OCI-LY7 (cell line): ENCODE measurements at regions not wholly inside any gene's neighbourhood (a gene's known extent, or its start where the extent isn't known, plus 50 kb on each side); places are given as distances from the start of the nearest gene placed in this dataset.

Source experiments
- BruUV-seq: library from RNA; stranded (reverse); fragments of 400-500 nt; replicated peaks from 2 replicates; lab custom pipeline; 2021; lab: Mats Ljungman, UMichigan
- CTCF ChIA-PET: fragments of 300-600 bp; sonication (Branson Sonifier 250); formaldehyde crosslinking; loops from one replicate; lab custom pipeline; 2022; ENCODE audit warnings: antibody characterized with exemption; ENCODE audit not compliant: unreplicated experiment; lab: Charles Lee
- POLR2A ChIA-PET: fragments of 300-600 bp; sonication (Branson Sonifier 250); formaldehyde crosslinking; loops from one replicate; lab custom pipeline; 2022; ENCODE audit warnings: antibody characterized with exemption; lab: Charles Lee
- DNase-seq: peaks from one replicate; pipeline ENCODE4 v3.0.0-alpha.2; 2015; ENCODE audit warnings: low spot score
- H2AFZ ChIP-seq: fragments of 200-600 bp; sonication (generic), shearing (Covaris generic); 2 replicates; pipeline ENCODE4 v1.6.1; 2014; ENCODE audit warnings: mild to moderate bottlenecking, antibody characterized with exemption, low read length, moderate library complexity
- H3K27ac ChIP-seq: fragments of 200-600 bp; sonication (generic); 2 replicates; pipeline ENCODE4 v1.5.1; 2014; ENCODE audit warnings: mixed run types, low read depth, mild to moderate bottlenecking, moderate library complexity, low read length, inconsistent platforms; ENCODE audit not compliant: poor library complexity, severe bottlenecking
- H3K36me3 ChIP-seq: fragments of 200-600 bp; sonication (generic); 2 replicates; pipeline ENCODE4 v1.6.1; 2014; ENCODE audit warnings: mild to moderate bottlenecking, antibody characterized with exemption, low read length, moderate library complexity, mixed read lengths; ENCODE audit not compliant: insufficient read depth
- H3K4me1 ChIP-seq: fragments of 200-600 bp; sonication (generic); 2 replicates; pipeline ENCODE4 v1.5.1; 2014; ENCODE audit warnings: mild to moderate bottlenecking, low read length; ENCODE audit not compliant: insufficient read depth, poor library complexity, severe bottlenecking
- H3K4me2 ChIP-seq: fragments of 200-600 bp; sonication (generic); 2 replicates; pipeline ENCODE4 v1.6.1; 2014; ENCODE audit warnings: mild to moderate bottlenecking, low read length
- H3K4me3 ChIP-seq: fragments of 200-600 bp; sonication (generic); 2 replicates; pipeline ENCODE4 v1.5.1; 2014; ENCODE audit warnings: mild to moderate bottlenecking, low read depth, low read length; ENCODE audit not compliant: poor library complexity, severe bottlenecking
- H3K79me2 ChIP-seq: fragments of 200-600 bp; sonication (generic); 2 replicates; pipeline ENCODE4 v1.6.1; 2016; ENCODE audit warnings: low read depth, mild to moderate bottlenecking, low read length, moderate library complexity, mixed read lengths; ENCODE audit not compliant: insufficient read depth
- H3K9me2 ChIP-seq: fragments of 200-600 bp; sonication (generic); 2 replicates; pipeline ENCODE4 v1.6.1; 2016; ENCODE audit warnings: mild to moderate bottlenecking, low read length, mixed read lengths; ENCODE audit not compliant: insufficient read depth
- H3K9me3 ChIP-seq: fragments of 200-600 bp; sonication (generic); 2 replicates; pipeline ENCODE4 v1.6.1; 2014; ENCODE audit warnings: mild to moderate bottlenecking, mixed run types, low read length, mixed read lengths
- H4K20me1 ChIP-seq: fragments of 200-600 bp; sonication (generic); 2 replicates; pipeline ENCODE4 v1.6.1; 2014; ENCODE audit warnings: mild to moderate bottlenecking, antibody characterized with exemption, low read length, moderate library complexity, mixed read lengths; ENCODE audit not compliant: insufficient read depth
- EZH2phosphoT487 ChIP-seq: fragments of 200-600 bp; sonication (generic); IDR thresholded peaks from 2 replicates; pipeline ENCODE4 v1.6.1; 2018; ENCODE audit warnings: low read depth, borderline replicate concordance, mild to moderate bottlenecking, mixed run types, antibody characterized with exemption, low read length, moderate library complexity, mixed read lengths
- intact Hi-C: fragments of 100-400 bp; cut with micrococcal nuclease; formaldehyde crosslinking; loops from one replicate; pipeline ENCODE4 v1.10.0; 2022; ENCODE audit not compliant: unreplicated experiment
- TF ChIP-seq, protein P1 (sequence below): fragments of 200-600 bp; sonication (generic); conservative IDR thresholded peaks from 2 replicates; pipeline ENCODE4 v1.5.1; 2014; ENCODE audit warnings: mild to moderate bottlenecking, antibody characterized with exemption, low read length, moderate library complexity, mixed read lengths

- intact Hi-C loops, result no loop called here
- Histone ChIP-seq H3K27ac (no peak overlapping the region), H3K9me3 (no peaks in the 10 kb centered on the region), H3K36me3 (no peaks in the 10 kb centered on the region), H2AFZ (no peak overlapping the region), H3K4me2 (no peak overlapping the region), H3K4me1 (no peaks in the 10 kb centered on the region), H3K4me3 (no peak overlapping the region), H3K79me2 (no peaks in the 10 kb centered on the region), H4K20me1 (no peaks in the 10 kb centered on the region), H3K9me2 (no peaks in the 10 kb centered on the region)
- CTCF ChIA-PET, result no interaction called here
- BruUV-seq, result no TSS peak
- POLR2A ChIA-PET, result no interaction called here
- TF ChIP-seq, protein P1, sequence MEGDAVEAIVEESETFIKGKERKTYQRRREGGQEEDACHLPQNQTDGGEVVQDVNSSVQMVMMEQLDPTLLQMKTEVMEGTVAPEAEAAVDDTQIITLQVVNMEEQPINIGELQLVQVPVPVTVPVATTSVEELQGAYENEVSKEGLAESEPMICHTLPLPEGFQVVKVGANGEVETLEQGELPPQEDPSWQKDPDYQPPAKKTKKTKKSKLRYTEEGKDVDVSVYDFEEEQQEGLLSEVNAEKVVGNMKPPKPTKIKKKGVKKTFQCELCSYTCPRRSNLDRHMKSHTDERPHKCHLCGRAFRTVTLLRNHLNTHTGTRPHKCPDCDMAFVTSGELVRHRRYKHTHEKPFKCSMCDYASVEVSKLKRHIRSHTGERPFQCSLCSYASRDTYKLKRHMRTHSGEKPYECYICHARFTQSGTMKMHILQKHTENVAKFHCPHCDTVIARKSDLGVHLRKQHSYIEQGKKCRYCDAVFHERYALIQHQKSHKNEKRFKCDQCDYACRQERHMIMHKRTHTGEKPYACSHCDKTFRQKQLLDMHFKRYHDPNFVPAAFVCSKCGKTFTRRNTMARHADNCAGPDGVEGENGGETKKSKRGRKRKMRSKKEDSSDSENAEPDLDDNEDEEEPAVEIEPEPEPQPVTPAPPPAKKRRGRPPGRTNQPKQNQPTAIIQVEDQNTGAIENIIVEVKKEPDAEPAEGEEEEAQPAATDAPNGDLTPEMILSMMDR, result no peak
- no peak for TF ChIP-seq EZH2phosphoT487
- no peak for DNase-seq
These were observed 100.1 kb downstream of the MAB21L3 start for GRCh38 chr1:116211294-116211693.

- ChIA-PET POLR2A (no interaction called here), CTCF (no interaction called here)
- TF ChIP-seq, protein P1, result no peak; the same call in 1 of the 2 replicates
- no peak for TF ChIP-seq EZH2phosphoT487
- H3K4me1 ChIP-seq, result peaks cover 22% of the 10 kb centered on the region
- no peak overlapping the region for H2AFZ ChIP-seq
- no peaks in the 10 kb centered on the region for H3K36me3 ChIP-seq
- no peak for DNase-seq
- no peaks in the 10 kb centered on the region for H3K9me3 ChIP-seq
- no peaks in the 10 kb centered on the region for H4K20me1 ChIP-seq
- intact Hi-C loops, result no loop called here
- no peak overlapping the region for H3K4me3 ChIP-seq
- H3K27ac ChIP-seq, result no peak overlapping the region
- BruUV-seq, result no TSS peak
- no peaks in the 10 kb centered on the region for H3K79me2 ChIP-seq
- H3K4me2 ChIP-seq, result no peak overlapping the region
- H3K9me2 ChIP-seq, result no peaks in the 10 kb centered on the region
These were observed 107.7 kb downstream of the MAB21L3 start for GRCh38 chr1:116218922-116219321.

- CTCF ChIA-PET, result no interaction called here
- DNase-seq, result no peak
- no peaks in the 10 kb centered on the region for H3K9me2 ChIP-seq
- TF ChIP-seq EZH2phosphoT487, result no peak
- TF ChIP-seq, protein P1, result no peak
- no peaks in the 10 kb centered on the region for H3K9me3 ChIP-seq
- intact Hi-C loops, result no loop called here
- no peaks in the 10 kb centered on the region for H3K36me3 ChIP-seq
- H3K4me1 ChIP-seq, result peaks cover 32% of the 10 kb centered on the region
- no peak overlapping the region for H3K27ac ChIP-seq
- no peaks in the 10 kb centered on the region for H3K79me2 ChIP-seq
- 0 out of 2 replicates have a peak overlapping the region, but pooled peaks have one; percentile 2 for H2AFZ ChIP-seq
- no peaks in the 10 kb centered on the region for H4K20me1 ChIP-seq
- no TSS peak for BruUV-seq
- H3K4me3 ChIP-seq, result no peak overlapping the region
- no peak overlapping the region for H3K4me2 ChIP-seq
- POLR2A ChIA-PET, result interaction anchor here (1.2 kb wide), 1 partner anchor 10 kb away, joined by 3 read pairs; no protein-coding TSS in a partner anchor
These were observed 108.6 kb downstream of the MAB21L3 start for GRCh38 chr1:116219651-116220434.
